Erythroblast (primary cell): ENCODE measurements at regions not wholly inside any gene's neighbourhood (a gene's known extent, or its start where the extent isn't known, plus 50 kb on each side); places are given as distances from the start of the nearest gene placed in this dataset.

Experiments used
- GATA1 ChIP-seq: IDR thresholded peaks from 2 replicates; pipeline ENCODE4 v1.6.1; 2011; ENCODE audit warnings: low read depth, mild to moderate bottlenecking, control low read depth, low read length, moderate library complexity
- POLR2A ChIP-seq: IDR thresholded peaks from 2 replicates; pipeline ENCODE4 v1.6.1; 2011; ENCODE audit warnings: mild to moderate bottlenecking, low read length

GRCh38 chr17:13993106-13993505 is 76.2 kb upstream of the COX10 start:
- no peak for TF ChIP-seq POLR2A
- TF ChIP-seq GATA1 = no peak
